ENCODE measurements at regions not wholly inside any gene's neighbourhood (a gene's known extent, or its start where the extent isn't known, plus 50 kb on each side); places are given as distances from the start of the nearest gene placed in this dataset.

DNA sequence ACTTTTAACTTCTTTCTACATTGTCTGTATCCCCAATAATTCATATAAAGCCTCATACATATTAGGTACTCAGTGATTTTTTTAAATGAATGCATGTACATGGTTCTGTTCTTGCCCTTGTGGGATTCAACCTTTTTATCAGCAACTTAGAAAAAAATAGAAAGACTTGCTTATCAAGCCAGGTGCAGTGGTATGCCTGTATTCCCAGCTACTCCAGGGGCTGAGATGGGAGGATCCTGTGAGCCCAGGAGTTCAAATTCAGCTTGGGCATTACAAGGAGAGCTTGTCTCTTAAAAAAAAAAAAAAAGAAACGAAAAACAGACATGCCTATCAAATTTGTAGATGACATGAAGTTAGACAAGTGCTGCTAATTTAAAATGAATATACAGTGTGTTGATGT, 54.2 kb upstream of the MYCBP2 start:
- no peak overlapping the region for H3K27ac ChIP-seq (ENCODE audit: low read depth)
- peaks cover 34% of the 10 kb centered on the region for H3K4me1 Mint-ChIP-seq
- H3K27me3 ChIP-seq (ENCODE audit: insufficient read depth) = no peaks in the 10 kb centered on the region
- no peaks in the 10 kb centered on the region for H3K9me2 ChIP-seq (ENCODE audit: insufficient read depth)
- H3K79me2 ChIP-seq (replicated peaks; ENCODE audit: insufficient read depth) = no peaks in the 10 kb centered on the region
- H3K9me3 Mint-ChIP-seq = no peaks in the 10 kb centered on the region; the same call in 1 of the 3 replicates
- H2AFZ ChIP-seq = no peak overlapping the region
- no peak for TF ChIP-seq ZNF462 (CRISPR knock-in tag; IDR thresholded peaks at IDR 0.05)
- no peak for TF ChIP-seq NANOG (IDR thresholded peaks at IDR 0.05; ENCODE audit: borderline replicate concordance)
- TF ChIP-seq EZH2 (IDR thresholded peaks at IDR 0.05; ENCODE audit: low read depth, unreplicated experiment) = no peak
- no peak for TF ChIP-seq ZNF114 (CRISPR knock-in tag; IDR thresholded peaks at IDR 0.05)
- no peak for TF ChIP-seq POLR2AphosphoS5 (IDR thresholded peaks at IDR 0.05; ENCODE audit: low read depth)
- TF ChIP-seq ZNF331 (CRISPR knock-in tag; IDR thresholded peaks at IDR 0.05; ENCODE audit: low read depth) = no peak
- TF ChIP-seq STAT1 (IDR thresholded peaks at IDR 0.05; ENCODE audit: unreplicated experiment) = no peak
- TF ChIP-seq, protein P1, sequence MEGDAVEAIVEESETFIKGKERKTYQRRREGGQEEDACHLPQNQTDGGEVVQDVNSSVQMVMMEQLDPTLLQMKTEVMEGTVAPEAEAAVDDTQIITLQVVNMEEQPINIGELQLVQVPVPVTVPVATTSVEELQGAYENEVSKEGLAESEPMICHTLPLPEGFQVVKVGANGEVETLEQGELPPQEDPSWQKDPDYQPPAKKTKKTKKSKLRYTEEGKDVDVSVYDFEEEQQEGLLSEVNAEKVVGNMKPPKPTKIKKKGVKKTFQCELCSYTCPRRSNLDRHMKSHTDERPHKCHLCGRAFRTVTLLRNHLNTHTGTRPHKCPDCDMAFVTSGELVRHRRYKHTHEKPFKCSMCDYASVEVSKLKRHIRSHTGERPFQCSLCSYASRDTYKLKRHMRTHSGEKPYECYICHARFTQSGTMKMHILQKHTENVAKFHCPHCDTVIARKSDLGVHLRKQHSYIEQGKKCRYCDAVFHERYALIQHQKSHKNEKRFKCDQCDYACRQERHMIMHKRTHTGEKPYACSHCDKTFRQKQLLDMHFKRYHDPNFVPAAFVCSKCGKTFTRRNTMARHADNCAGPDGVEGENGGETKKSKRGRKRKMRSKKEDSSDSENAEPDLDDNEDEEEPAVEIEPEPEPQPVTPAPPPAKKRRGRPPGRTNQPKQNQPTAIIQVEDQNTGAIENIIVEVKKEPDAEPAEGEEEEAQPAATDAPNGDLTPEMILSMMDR (conservative IDR thresholded peaks at IDR 0.05; ENCODE audit: low read depth in 2 of 2) = no peak
- no peak for TF ChIP-seq EZH2phosphoT487 (IDR thresholded peaks at IDR 0.05; ENCODE audit: unreplicated experiment)
- no peak for TF ChIP-seq CREB1 (CRISPR knock-in tag; IDR thresholded peaks at IDR 0.05; ENCODE audit: low read depth)
- TF ChIP-seq, protein P2, sequence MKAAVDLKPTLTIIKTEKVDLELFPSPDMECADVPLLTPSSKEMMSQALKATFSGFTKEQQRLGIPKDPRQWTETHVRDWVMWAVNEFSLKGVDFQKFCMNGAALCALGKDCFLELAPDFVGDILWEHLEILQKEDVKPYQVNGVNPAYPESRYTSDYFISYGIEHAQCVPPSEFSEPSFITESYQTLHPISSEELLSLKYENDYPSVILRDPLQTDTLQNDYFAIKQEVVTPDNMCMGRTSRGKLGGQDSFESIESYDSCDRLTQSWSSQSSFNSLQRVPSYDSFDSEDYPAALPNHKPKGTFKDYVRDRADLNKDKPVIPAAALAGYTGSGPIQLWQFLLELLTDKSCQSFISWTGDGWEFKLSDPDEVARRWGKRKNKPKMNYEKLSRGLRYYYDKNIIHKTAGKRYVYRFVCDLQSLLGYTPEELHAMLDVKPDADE (IDR thresholded peaks at IDR 0.05) = no peak
- no peak for TF ChIP-seq JUNB (IDR thresholded peaks at IDR 0.05; ENCODE audit: unreplicated experiment)
- TF ChIP-seq REST (IDR thresholded peaks at IDR 0.05; ENCODE audit: unreplicated experiment) = no peak
- H4K20me1 ChIP-seq (replicated peaks; ENCODE audit: insufficient read depth) = no peaks in the 10 kb centered on the region
- no peaks in the 10 kb centered on the region for H3F3A ChIP-seq (replicated peaks; ENCODE audit: low read depth)
- ATAC-seq (no peak), DNase-seq (ENCODE audit: low spot score) (no peak)
- H3K4me2 ChIP-seq = no peak overlapping the region
- no peaks in the 10 kb centered on the region for H3K36me3 ChIP-seq (ENCODE audit: insufficient read depth)
- peaks cover 18% of the 10 kb centered on the region for H3K4me1 ChIP-seq (ENCODE audit: insufficient read depth)
- no peaks in the 10 kb centered on the region for H3K27me3 Mint-ChIP-seq (ENCODE audit: insufficient read depth, low read depth, poor library complexity)
- peak overlapping the region; percentile 56; the same call in 1 of the 2 replicates for H3K27ac Mint-ChIP-seq
- H3K4me3 Mint-ChIP-seq = no peak overlapping the region
- H3K4me3 ChIP-seq = no peak overlapping the region
- H3K36me3 Mint-ChIP-seq (ENCODE audit: low read depth) = peaks cover 4% of the 10 kb centered on the region; the same call in 2 of the 3 replicates
